Stimulated activated CD4-positive, alpha-beta T cell treated with anti-CD3 and anti-CD28 coated beads, TNF-alpha, amount 100 ng/mL, for 24 hours (primary cell): ENCODE measurements at regions not wholly inside any gene's neighbourhood (a gene's known extent, or its start where the extent isn't known, plus 50 kb on each side); places are given as distances from the start of the nearest gene placed in this dataset.

ENCODE experiments used
- DNase-seq, 3 experiments: peaks; one replicate each; pipeline ENCODE4 v3.0.0-alpha.2; 2020; ENCODE audit warnings: low read depth in 3 of 3

DNA sequence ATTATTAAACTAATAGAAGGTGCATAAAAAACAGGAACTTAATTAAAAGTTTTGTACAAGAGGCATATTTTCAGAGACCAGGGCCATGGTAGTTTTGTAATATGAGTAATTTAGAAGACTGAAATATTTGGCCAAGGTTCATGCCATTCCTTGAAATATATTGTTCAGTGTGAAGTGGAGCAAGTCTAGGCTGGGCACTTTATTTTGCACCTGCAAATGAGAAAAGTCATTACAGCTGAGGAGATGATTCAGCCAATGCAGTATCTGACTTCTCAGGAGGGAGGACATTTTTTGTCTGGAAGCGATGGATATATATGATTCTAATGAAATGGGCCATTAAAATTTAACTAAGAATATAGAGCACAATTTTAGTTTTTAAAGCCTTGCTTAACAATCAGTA lies 754.0 kb upstream of the ADAMTS16 start:
- DNase-seq = no peak

DNA sequence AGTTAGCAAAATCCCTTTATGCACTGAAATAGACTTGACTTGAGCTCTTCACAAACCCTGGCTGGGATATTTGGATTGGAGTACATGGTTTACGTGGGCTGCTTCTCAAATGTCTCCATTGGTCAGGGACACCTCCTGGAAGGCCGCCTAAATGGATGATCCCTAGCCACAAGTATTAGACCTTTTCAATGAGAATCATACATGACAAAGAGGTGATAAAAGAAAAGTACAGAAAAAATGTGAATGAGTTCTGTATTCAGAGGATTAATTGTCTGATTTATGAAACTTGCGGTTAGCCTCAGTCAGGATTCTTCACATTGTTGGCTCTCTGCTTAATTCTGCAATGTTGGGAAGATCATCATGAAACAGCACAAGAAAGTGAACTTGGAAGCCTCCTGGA lies 752.8 kb upstream of the ADAMTS16 start:
- no peak for DNase-seq

DNA sequence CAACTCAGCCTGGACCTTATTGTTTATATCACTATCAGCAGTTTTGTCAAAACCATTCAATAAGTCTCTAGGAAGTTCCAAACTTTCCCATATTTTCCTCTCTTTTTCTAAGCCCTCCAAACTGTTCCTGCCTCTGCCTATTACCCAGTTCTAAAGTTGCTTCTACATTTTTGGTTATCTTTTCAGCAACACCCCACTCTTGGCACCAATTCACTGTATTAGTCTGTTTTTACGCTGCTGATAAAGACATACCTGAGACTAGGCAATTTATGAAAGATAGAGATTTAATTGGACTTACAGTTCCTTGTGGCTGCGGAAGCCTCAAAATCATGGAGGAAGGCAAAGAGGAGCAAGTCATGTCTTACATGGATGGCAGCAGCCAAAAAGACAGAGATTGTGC lies 744.4 kb upstream of the ADAMTS16 start:
- DNase-seq = no peak

DNA sequence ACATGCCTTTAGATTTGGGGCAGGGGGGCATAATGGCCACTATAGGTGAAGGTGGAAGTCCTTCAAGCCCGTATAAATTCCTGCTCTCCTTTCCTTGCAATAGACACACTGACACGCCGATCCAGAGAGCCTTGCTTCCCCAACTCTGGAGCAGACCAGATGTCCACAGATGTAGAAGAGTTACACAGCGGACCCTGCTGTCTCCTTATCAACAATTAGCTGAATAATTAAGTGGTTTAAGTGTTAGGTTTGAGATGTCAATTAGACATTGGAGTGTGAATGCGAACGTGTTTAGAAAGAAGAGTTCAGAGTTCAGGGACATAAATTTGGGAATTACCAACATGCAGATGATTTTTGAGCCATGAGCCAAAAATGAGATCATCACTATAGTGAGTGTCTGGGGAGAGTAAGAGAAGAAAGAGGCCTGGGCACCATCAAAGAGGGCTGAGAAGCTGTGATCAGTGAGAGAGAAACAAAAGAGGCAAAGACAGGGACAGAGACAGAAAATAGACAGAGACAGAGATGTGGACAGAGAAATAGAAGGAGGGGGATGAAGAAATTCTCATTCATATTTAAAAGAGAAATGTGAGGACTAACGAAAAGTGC lies 734.4 kb upstream of the ADAMTS16 start:
- no peak for DNase-seq

DNA sequence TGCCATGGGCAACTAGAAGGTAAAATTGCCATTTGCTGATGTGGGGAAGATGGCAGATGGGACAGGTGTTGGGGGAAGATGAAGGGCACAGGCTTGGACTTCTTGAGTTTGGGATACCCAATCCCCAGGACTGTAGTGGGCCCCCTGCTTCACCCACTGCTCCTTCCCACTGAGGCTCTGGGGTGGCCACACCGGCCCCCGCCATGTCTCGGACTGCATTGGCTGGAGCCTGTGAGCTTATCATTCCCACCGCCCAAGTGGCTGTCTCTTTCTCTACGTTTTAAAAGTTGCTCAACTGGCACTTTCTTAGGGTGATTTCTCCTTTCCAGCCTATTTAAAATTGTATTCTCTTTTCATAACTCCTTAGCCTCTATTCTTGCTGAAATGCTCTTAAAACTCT lies 730.0 kb upstream of the ADAMTS16 start:
- no peak for DNase-seq

DNA sequence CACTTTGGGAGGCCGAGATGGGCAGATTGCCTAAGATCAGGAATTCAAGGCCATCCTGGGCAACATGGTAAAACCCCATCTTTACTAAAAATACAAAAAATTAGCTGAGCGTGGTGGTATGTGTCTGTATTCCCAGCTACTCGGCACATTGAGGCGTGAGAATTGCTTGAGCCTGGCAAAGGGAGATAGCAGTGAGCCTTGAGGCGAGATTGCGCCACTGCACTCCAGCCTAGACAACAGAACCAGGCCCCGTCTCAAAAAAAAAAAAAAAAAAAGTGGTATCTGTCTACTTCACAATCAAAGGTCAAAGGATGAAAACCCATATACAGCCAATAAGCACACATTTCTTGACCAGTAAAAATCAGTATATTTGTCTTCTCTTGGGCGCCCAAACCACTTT lies 728.5 kb upstream of the ADAMTS16 start:
- DNase-seq = no peak

DNA sequence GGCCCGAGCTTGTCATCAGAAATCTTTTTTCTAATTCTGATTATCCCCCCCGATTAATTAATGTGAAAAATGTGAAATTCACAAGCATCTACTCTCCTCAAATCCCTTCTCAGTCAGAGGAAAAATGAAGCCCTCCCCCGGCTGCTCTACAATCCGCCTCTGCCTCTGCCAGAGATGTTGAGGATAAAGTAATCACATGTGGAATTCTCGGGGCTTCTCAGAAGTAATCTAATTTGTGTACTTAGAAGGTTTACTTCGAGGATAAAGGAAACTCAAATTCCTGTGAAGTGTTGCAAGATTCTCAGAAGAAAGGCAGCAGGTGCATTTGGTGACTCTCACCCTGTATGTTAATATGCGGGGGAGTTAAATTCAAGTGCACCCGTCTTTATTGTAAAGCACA lies 726.1 kb upstream of the ADAMTS16 start:
- DNase-seq = no peak

DNA sequence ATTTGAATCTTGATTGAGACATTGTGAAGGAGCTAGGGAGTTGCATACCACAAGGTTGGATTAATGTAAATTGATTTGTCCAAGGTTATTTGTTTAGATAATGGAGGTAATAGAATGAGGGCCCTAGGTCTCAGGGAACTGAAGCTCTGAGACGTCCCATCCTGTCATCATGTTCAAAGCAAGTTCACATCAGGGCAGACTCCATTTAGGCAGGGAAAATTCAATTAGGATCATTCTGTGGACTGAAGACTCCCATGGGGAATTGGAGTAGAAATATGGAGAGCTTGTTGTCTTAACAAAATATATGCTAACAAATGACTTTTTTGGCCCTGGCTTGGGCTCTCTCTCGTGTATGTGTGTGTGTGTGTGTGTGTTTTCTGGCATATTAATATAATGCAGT lies 722.0 kb upstream of the ADAMTS16 start:
- no peak for DNase-seq

DNA sequence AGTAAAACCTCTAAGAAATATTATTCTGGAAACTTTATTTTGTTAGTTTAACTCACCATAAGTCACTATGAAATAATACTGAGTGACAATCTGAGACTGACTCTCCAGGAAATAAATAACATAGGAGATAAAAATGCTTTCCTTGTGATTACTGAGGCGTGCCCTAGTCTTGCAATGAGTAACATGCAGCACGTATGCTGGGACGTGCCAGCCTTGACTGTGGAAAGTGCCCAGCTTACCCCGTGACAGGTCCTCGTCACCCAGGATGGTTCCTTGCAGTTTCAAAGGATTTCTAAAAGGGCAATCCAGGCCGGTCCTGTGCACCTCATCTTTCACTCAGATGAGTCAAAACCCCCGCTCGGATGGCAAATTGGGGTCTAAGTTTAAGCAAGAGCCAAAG lies 720.8 kb upstream of the ADAMTS16 start:
- no peak for DNase-seq

DNA sequence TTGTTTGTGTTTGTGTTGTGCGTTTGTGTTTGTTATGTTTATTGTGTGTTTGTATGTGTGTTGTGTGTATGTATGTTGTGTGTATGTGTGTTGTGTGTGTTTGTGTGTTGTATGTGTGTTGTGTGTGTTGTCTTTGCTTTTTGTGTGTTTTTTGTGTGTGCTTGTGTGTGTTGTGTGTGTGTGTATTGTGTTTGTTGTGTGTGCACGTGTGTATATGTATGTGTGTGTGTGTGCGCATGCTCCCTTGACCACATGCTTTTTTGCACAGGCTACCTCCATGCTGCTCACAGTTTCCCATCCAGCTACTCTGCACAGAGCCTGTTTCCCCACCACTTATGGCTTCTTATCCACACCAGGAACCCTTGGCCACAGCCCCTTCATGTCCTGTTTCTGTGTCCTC lies 720.0 kb upstream of the ADAMTS16 start:
- DNase-seq = no peak

DNA sequence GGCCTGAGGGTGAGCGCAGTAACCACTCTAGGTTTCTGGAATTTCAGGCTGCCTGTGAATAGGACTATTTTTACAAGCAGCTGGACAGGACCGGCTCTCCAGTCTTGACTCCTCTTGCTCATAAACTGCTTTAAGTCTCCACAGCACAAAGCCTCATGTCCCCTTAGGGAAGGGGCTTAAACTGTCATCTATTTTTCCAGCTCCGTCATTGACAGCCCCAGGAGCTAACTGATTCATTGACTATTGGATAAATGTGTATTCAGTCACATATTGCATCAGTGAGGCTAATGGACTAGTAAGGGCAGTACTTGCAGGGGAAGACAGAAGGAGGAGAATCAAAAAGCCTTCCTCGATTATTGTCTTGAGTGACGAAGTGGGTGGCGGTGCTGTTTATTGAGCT lies 719.4 kb upstream of the ADAMTS16 start:
- no peak for DNase-seq

DNA sequence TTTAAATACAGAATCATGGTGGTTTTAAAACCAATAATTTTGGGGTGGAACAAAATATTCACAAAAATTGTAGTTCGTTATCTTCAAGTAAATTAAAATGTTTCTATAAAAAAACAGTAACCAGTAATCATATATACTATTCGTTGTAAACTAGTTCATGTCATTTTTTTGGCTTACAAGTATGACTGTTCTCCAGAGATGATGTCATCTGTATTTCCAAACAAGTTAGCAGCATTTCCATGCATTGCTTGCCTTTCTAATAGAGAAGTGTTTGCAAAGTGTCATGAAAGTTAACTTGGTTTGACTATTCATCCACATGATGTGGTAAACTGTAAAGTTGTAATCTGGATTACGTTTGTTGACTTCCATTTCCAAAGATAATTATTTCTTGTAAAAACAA lies 717.9 kb upstream of the ADAMTS16 start:
- DNase-seq = no peak

DNA sequence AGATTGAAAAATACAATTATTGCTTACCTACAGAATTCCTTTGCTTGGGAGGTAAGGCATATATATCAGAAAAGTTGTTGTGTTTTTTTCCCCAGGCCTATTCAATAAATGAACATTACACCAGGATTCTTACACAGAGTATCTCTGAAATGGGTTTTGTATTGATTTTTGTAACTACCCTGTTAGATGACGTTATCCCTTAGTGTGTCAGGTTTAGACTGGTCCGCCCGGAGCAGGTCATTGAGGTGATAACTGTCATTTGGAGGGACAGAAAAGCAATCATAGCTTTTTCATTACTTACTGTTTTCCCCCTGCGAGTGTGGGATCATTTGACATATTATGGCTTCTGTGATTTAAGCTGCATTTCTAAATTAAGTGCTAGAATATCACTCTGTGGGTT lies 715.2 kb upstream of the ADAMTS16 start:
- no peak for DNase-seq

DNA sequence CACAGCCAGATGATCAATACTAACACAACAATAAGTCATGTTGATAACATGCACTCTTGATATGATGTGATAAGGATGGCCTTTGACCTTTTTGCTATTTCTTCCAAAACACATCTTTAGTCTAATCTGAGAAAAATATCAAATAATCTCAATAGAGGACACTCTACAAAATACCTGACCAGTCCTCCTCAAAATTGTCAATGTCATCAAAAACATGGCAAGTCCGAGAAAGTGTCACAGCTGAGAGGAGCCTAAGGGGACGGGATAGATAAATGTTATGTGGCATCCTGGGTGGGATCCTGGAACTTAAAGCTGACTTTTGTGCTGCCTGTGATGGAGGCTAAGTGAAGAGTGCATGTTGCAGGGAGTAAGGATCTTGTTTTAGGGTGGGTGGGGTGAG lies 699.6 kb upstream of the ADAMTS16 start:
- no peak for DNase-seq

DNA sequence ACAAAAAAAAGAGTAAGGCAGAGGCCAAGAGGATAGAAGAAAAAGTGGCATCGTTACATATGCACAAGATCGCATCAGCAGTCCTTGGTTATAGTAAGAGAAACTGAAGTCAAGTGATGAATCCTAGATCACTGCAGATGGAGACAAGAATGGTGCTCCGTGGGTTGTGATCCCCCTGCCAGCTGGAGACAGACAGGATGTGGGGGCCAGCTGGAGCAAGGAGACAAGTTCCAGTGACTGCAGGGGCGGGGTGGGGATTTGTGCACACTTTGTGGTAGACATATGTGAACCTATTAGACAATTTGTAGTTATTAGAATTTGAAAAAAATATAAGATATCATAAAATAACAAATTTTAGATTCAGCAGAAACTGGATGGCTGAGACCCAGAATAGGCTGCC lies 697.9 kb upstream of the ADAMTS16 start:
- DNase-seq = no peak

DNA sequence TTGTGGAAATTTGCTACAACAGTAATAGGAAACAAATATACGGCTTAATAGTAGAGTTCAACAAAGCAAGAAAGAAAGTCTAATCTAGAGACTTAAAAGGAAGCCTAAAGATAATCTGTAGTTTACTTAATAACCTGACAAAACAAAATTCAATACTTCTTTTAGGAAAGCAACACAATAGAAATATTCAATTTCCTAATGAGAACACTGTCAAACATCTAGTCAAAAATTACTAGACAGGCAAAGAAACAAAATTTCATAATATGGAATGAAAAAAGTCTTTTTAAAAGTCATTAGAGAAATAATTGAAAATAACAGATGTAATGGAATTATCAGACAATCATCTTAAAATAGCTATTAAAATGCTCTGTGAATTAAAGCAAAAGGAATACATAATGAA lies 692.5 kb upstream of the ADAMTS16 start:
- no peak for DNase-seq

DNA sequence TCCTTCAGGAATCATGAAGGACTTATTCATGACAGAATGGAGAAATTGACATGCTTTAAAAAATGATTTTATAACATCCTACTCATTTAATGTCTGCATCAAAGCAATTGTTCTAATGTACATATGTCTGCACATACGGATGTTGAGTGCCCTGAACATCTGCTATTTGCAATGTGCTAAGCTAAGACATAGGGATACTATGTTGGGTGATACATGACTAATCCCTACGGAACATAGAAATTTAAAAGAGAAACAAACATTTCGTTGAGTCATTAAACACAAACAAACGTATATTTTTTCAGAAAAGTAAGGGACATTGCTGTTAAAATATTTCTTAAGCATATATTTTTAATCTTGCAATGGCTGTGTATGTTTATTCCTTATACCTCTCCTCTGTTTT lies 686.5 kb upstream of the ADAMTS16 start:
- DNase-seq = no peak

DNA sequence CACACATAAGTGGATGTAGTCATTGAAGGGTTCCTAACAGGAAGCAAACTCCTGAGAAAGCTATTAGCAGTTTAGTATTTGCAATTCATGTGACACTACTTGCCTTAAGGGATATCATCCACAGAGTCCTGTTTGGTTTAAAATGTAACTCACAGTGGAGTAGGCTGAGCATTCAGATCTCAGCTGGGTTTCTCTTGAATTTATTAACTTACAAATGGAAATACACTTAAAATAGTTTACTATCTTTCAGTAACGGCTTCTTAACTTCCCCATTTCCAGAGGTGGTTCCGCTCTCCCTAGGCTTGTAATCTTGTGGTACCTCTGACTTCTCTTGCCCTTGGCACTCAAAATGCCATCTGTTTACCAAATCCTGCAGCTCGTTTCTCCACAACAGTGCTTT lies 660.7 kb upstream of the ADAMTS16 start:
- no peak for DNase-seq

DNA sequence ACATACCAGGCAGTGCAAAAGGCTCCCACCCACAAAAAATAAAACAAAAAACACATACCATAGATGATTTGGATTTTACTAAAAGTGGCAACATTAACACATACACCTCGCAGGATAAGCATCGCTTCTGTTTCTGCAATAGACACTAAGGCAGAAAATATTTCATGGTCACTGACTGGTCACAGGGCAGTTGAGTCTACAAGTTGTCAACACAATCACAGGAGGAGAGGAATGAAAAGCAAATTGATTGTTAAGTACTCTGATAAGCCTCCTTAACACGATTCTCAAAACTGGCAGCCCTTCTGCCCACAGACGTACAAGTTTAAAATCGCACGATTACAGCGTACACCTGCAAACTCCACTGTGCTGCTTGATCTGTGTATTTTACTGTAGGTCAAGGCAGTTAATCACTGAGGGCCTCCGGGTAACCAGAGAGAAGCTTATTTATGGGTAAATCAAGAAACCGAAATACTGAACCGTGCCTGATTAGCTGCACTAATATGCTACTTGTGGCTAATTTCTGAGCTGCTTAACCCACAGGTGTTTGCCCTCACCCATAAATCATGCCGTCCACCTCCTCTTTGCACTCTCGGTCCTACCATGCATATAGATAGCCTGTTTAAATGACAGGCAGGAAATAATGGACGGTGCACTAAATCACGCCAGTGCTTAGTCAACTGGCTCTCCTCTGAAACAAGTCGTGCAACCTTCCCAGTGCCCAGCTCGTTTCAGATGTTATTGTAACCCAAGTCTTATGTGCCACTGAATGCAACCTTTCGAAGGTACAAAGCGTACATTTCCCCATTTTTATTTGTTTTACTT lies 659.4 kb upstream of the ADAMTS16 start:
- DNase-seq = no peak

DNA sequence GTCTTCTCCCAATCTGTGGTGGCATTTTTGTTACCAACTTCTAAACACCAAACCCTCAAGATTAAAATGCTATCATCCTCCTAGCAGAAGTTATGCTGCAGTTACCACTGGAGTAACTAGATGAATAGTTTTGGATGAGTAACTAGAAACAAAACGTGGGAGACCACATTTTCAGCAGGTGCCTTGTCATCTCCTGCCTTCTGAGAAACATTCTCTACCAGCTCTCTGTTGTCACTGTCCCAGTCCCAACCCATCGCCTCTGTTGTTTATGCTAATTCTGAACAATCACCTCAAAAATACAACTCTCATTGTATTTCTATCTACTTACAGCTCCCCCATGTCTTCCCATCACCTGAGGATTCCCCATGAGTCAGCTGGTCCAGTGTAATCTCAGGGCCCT lies 652.5 kb upstream of the ADAMTS16 start:
- DNase-seq = no peak

DNA sequence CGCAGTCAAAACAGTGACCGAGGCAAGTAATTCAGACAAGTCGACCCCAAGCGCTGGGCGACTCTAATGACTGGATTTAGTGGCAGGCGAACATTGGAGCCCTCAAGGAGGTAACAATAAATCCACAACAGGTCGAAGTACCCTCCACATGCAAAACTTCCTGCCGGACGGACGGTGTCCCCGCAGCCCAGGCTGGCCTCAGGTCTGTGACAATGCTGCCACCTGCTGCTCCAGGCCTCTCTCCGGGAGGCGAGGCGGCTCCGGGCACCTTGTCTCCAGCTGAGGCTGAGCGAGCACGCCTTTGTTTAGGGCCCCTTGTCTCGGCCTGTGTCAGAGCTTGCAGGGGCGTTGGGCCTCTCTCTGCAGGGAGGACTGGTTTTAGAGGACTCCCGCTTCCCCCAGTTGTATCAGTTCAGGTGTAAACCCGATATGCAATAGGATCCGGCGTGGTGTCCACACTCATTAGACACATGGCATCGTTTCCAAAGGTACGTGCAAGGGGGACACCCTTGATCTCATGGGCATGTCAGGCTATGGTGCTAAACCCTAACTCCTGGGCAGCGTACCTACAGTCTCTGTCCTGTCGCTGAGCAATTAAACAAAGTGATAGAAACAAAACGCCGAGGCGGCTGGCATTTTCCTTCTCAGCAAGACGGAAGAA lies 628.0 kb upstream of the ADAMTS16 start:
- no peak for DNase-seq

DNA sequence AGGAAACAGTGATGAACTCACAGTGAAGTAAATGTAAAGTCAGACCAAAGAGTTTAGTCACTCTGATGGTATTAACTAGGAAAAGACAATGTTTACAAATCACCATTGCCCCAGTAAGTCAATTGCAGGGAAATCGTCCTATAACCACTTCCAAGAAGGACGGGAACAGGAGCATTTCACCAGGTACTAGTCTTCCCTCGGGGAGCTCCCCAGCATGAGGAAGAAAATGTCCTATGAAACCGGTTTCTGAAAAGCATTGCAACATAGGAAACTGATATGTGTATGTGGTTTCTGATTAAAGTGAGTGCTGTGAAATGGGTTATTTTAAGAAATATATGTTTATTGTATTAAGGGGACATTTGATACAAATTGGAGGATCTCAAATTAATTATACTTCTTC lies 626.7 kb upstream of the ADAMTS16 start:
- DNase-seq = no peak

DNA sequence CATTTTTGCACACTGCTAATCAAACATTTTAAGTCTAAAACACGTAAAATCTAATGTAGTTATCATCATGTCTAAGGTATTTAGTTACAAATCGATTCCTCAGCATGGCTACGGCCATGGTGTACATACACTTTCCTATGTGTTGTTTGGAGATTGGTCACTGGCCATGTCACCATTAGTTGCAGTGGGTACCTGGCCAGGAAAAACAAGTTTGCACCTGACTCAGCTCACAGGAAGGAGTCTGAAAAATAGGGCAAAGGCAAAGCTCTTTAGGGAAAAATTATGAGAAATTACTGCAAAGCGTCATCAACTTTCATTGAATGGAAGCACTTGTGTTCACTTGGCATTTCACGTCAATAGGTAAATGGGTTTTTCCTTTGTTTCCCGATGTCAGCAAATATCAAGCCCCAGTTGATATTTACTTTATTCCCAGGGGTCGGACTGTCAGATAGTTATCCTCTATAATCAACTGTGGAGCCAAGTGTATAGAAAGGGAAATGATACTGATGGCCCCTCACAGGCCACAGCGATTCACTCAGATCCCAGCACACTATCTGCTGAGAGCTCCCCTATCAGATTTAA lies 626.0 kb upstream of the ADAMTS16 start:
- DNase-seq = no peak
